K562 (cell line): ENCODE measurements at regions not wholly inside any gene's neighbourhood (a gene's known extent, or its start where the extent isn't known, plus 50 kb on each side); places are given as distances from the start of the nearest gene placed in this dataset.

Source experiments
- ATAC-seq: fragments of 200-7000 bp; cut with Tn5 transposase; 3 replicates; pipeline ENCODE4 v1.9.1; 2020; ENCODE audit warnings: moderate library complexity
- BruUV-seq: library from RNA; stranded (reverse); fragments of 400-500 nt; replicated peaks from 2 replicates; lab custom pipeline; 2021; lab: Mats Ljungman, UMichigan
- CTCF ChIA-PET: fragments of 300-600 bp; formaldehyde crosslinking; extraction: SDS; loops from one replicate; lab custom pipeline; 2021; ENCODE audit warnings: low intra/inter-chr PET ratio; lab: Yijun Ruan, JAX
- POLR2A ChIA-PET: fragments of 300-600, 350-650 bp; sonication (Branson Sonifier 250); formaldehyde crosslinking; extraction: SDS; loops from one replicate; lab custom pipeline; 2021; ENCODE audit warnings: antibody characterized with exemption, inconsistent platforms; lab: Yijun Ruan, JAX
- DNase-seq, 4 experiments: peaks; one replicate each; pipeline versions ENCODE4 v3.0.0 to v3.0.0-alpha.2; 2011 to 2018; ENCODE audit warnings: low spot score in 3 of 4, mixed read lengths in 3 of 4; ENCODE audit errors: extremely low read depth in 1 of 4
- FAIRE-seq: peaks from 2 replicates; lab custom pipeline; 2011; peaks lifted over from hg19 to GRCh38; lab: Jason Lieb, UNC
- H2AFZ ChIP-seq: 2 replicates; pipeline ENCODE4 v1.6.0; 2011; ENCODE audit warnings: low read depth, low read length, control low read depth, inconsistent platforms
- H3K27ac ChIP-seq: fragments of 200-600 bp; 3 replicates; pipeline ENCODE4 v1.8.0; 2011; ENCODE audit warnings: low read depth, mild to moderate bottlenecking, control low read depth, inconsistent platforms, low read length, moderate library complexity, mixed read lengths; ENCODE audit errors: extremely low read depth
- H3K27me3 ChIP-seq, 2 experiments: fragments of 300-600 bp in 1 of 2; 2 replicates in 1 of 2; 3 replicates in 1 of 2; pipeline versions ENCODE4 v1.6.0 to v1.8.0; 2011; ENCODE audit warnings: inconsistent platforms in 2 of 2, low read length in 2 of 2, mild to moderate bottlenecking in 1 of 2, mixed read lengths in 1 of 2, moderate library complexity in 1 of 2; ENCODE audit not compliant: control insufficient read depth in 2 of 2, insufficient read depth in 2 of 2
- H3K36me3 ChIP-seq: fragments of 300-600 bp; 3 replicates; pipeline ENCODE4 v1.8.0; 2011; ENCODE audit warnings: mild to moderate bottlenecking, low read length, inconsistent platforms; ENCODE audit not compliant: control insufficient read depth, insufficient read depth
- H3K4me1 ChIP-seq, 2 experiments: fragments of 200-600 bp in 1 of 2; replicated peaks in 1 of 2; 2 replicates in 1 of 2; 3 replicates in 1 of 2; pipeline versions ENCODE4 v1.5.1 to v1.8.0; 2011; ENCODE audit warnings: inconsistent platforms in 2 of 2, low read length in 2 of 2, mild to moderate bottlenecking in 1 of 2, mixed read lengths in 1 of 2, moderate library complexity in 1 of 2; ENCODE audit not compliant: control insufficient read depth in 2 of 2, insufficient read depth in 2 of 2
- H3K4me2 ChIP-seq: 2 replicates; pipeline ENCODE4 v1.6.1; 2011; ENCODE audit warnings: low read length, control low read depth, inconsistent platforms, mixed read lengths; ENCODE audit not compliant: insufficient read depth
- H3K4me3 ChIP-seq: fragments of 200-600 bp; sonication (generic), shearing (Covaris generic); 2 replicates; pipeline ENCODE4 v1.5.1; 2016; ENCODE audit warnings: control low read depth, inconsistent platforms
- H3K79me2 ChIP-seq: fragments of 200-600 bp; 3 replicates; pipeline ENCODE4 v1.8.0; 2011; ENCODE audit warnings: low read length, inconsistent platforms; ENCODE audit not compliant: control insufficient read depth, insufficient read depth
- H3K9ac ChIP-seq, 2 experiments: 2 replicates each; pipeline versions ENCODE4 v1.6.0 to v1.6.1; 2011; ENCODE audit warnings: low read depth in 2 of 2, low read length in 2 of 2, control low read depth in 1 of 2, inconsistent platforms in 1 of 2, mild to moderate bottlenecking in 1 of 2, mixed read lengths in 1 of 2; ENCODE audit not compliant: insufficient read depth in 1 of 2
- H3K9me1 ChIP-seq: one replicate; pipeline ENCODE4 v1.6.0; 2011; ENCODE audit warnings: inconsistent platforms, mild to moderate bottlenecking, low read length, moderate library complexity; ENCODE audit not compliant: control insufficient read depth, insufficient read depth
- H3K9me3 ChIP-seq: replicated peaks from 2 replicates; pipeline ENCODE4 v1.5.1; 2011; ENCODE audit warnings: low read depth, low read length, inconsistent platforms; ENCODE audit not compliant: control insufficient read depth, insufficient read depth
- H4K20me1 ChIP-seq: replicated peaks from 2 replicates; pipeline ENCODE4 v1.6.1; 2011; ENCODE audit warnings: low read length, inconsistent platforms, mixed read lengths; ENCODE audit not compliant: control insufficient read depth, insufficient read depth
- ARID2 ChIP-seq: fragments of 450-650 bp; IDR thresholded peaks from 2 replicates; pipeline ENCODE4 v1.6.1; 2017; ENCODE audit warnings: antibody characterized with exemption, mild to moderate bottlenecking
- FOSL1 ChIP-seq: fragments of 200-800 bp; sonication (Bioruptor generic); conservative IDR thresholded peaks from 2 replicates; pipeline ENCODE4 v1.6.1; 2016; ENCODE audit warnings: missing genetic modification characterization, missing compliant biosample characterization
- FOXA3 ChIP-seq, 2 experiments: fragments of 450-650 bp in 1 of 2; sonication (generic) in 1 of 2; formaldehyde crosslinking; IDR thresholded peaks in 1 of 2; conservative IDR thresholded peaks in 1 of 2; 2 replicates each; pipeline versions ENCODE4 v1.4.0 to v1.8.0; 2020 to 2022; ENCODE audit warnings: mild to moderate bottlenecking in 2 of 2, missing genetic modification reagents in 1 of 2
- GATA2 ChIP-seq: sonication (generic); formaldehyde crosslinking; IDR thresholded peaks from 2 replicates; pipeline ENCODE4 v1.4.0; 2020; ENCODE audit warnings: mild to moderate bottlenecking, missing genetic modification reagents
- HIVEP1 ChIP-seq: fragments of 250-450 bp; sonication (Bioruptor Pico); IDR thresholded peaks from 2 replicates; pipeline ENCODE4 v1.4.0; 2020; ENCODE audit warnings: mild to moderate bottlenecking
- HNRNPUL1 ChIP-seq: fragments of 200-400 bp; formaldehyde crosslinking; IDR thresholded peaks from 2 replicates; pipeline ENCODE4 v1.6.1; 2017; ENCODE audit warnings: low read length
- MED1 ChIP-seq: sonication (generic); formaldehyde crosslinking; IDR thresholded peaks from 2 replicates; pipeline ENCODE4 v1.8.1; 2023; ENCODE audit warnings: missing genetic modification reagents, borderline replicate concordance
- MEF2A ChIP-seq: IDR thresholded peaks from 2 replicates; pipeline ENCODE4 v1.6.1; 2011; ENCODE audit warnings: low read depth, mild to moderate bottlenecking, low read length, moderate library complexity; ENCODE audit not compliant: control insufficient read depth
- NFATC3 ChIP-seq: fragments of 450-650 bp; IDR thresholded peaks from 2 replicates; pipeline ENCODE4 v1.6.1; 2017; ENCODE audit warnings: mild to moderate bottlenecking
- NONO ChIP-seq, 2 experiments: fragments of 200-400 bp in 1 of 2; fragments of 450-650 bp in 1 of 2; formaldehyde crosslinking in 1 of 2; IDR thresholded peaks; 2 replicates each; pipeline ENCODE4 v1.6.1; 2017; ENCODE audit warnings: low read depth in 2 of 2, mild to moderate bottlenecking in 2 of 2, moderate library complexity in 2 of 2, low read length in 1 of 2
- RBM34 ChIP-seq: fragments of 200-400 bp; formaldehyde crosslinking; IDR thresholded peaks from 2 replicates; pipeline ENCODE4 v1.6.1; 2018; ENCODE audit warnings: low read length, borderline replicate concordance; ENCODE audit not compliant: insufficient read depth
- SMAD1 ChIP-seq: fragments of 150-350 bp; IDR thresholded peaks from 2 replicates; pipeline ENCODE4 v1.6.1; 2014; ENCODE audit warnings: low read length, low read depth; ENCODE audit not compliant: partially characterized antibody
- SMARCA4 ChIP-seq: fragments of 450-650 bp; IDR thresholded peaks from 2 replicates; pipeline ENCODE4 v1.6.1; 2016
- ZNF174 ChIP-seq: fragments of 250-450 bp; sonication (Bioruptor Pico); IDR thresholded peaks from 2 replicates; pipeline ENCODE4 v1.4.0; 2020; ENCODE audit warnings: mild to moderate bottlenecking
- WGBS: fragments of 100-300 bp; shearing (Covaris generic); methylation state at CpG from one replicate; pipeline ENCODE4 v1.1.6; 2016; ENCODE audit warnings: low coverage, mixed read lengths; ENCODE audit not compliant: insufficient coverage; ENCODE audit errors: missing lambda C conversion rate; 5-methylcytosine and 5-hydroxymethylcytosine counted together
- in situ Hi-C: fragments of 300-500 bp; cut with MboI; formaldehyde crosslinking; loops from 4 replicates; pipeline ENCODE4 v1.15.0; 2018; ENCODE audit warnings: inconsistent platforms, mixed read lengths
- intact Hi-C: fragments of 100-400 bp; cut with micrococcal nuclease; formaldehyde crosslinking; loops from 2 replicates; pipeline ENCODE4 v1.14.2; 2022
- TF ChIP-seq, protein P1 (sequence below): fragments of 450-650 bp; IDR thresholded peaks from 2 replicates; pipeline ENCODE4 v1.6.1; 2018; ENCODE audit warnings: mild to moderate bottlenecking, low read depth; ENCODE audit not compliant: partially characterized antibody
- TF ChIP-seq, protein P2 (sequence below): sonication (generic); formaldehyde crosslinking; IDR thresholded peaks from 2 replicates; pipeline ENCODE4 v1.8.1; 2023; ENCODE audit warnings: mild to moderate bottlenecking, missing genetic modification reagents, moderate library complexity

- no peak for TF ChIP-seq GATA2 (CRISPR knock-in tag)
- no peak for TF ChIP-seq ARID2
- TF ChIP-seq NFATC3 = no peak
- no peak for TF ChIP-seq SMAD1
- Histone ChIP-seq H3K9me3 (no peaks in the 10 kb centered on the region), H3K4me3 (no peak overlapping the region), H3K79me2 (no peaks in the 10 kb centered on the region), H3K9ac (no peak overlapping the region), H3K4me2 (no peak overlapping the region), H2AFZ (no peak overlapping the region), H3K9me1 (no peaks in the 10 kb centered on the region), H4K20me1 (no peaks in the 10 kb centered on the region), H3K36me3 (no peaks in the 10 kb centered on the region), H3K27me3 (no peaks in the 10 kb centered on the region), H3K27ac (no peak overlapping the region), H3K4me1 (no peaks in the 10 kb centered on the region)
- ChIA-PET CTCF (no interaction called here), POLR2A (no interaction called here)
- DNase-seq = no peak
- intact Hi-C loops = no loop called here
- no peak for ATAC-seq
- no TSS peak for BruUV-seq
- WGBS = 5% methylated on average over 1 of the region's 1 CpG
- in situ Hi-C loops = no loop called here
- FAIRE-seq = no peak
These were observed 233.3 kb downstream of the KCNA4 start for GRCh38 chr11:29783506-29783905.

GRCh38 chr11:29782447-29782846 lies 234.4 kb downstream of the KCNA4 start:
- intact Hi-C loops = no loop called here
- DNase-seq = no peak
- H2AFZ ChIP-seq = no peak overlapping the region
- no peaks in the 10 kb centered on the region for H3K79me2 ChIP-seq
- in situ Hi-C loops = no loop called here
- H3K9ac ChIP-seq = no peak overlapping the region
- no TSS peak for BruUV-seq
- no peak for FAIRE-seq
- H3K9me1 ChIP-seq = no peaks in the 10 kb centered on the region
- no peaks in the 10 kb centered on the region for H3K27me3 ChIP-seq
- H3K36me3 ChIP-seq = no peaks in the 10 kb centered on the region
- ChIA-PET POLR2A (no interaction called here), CTCF (no interaction called here)
- WGBS = 9% methylated on average over 1 of the region's 1 CpG
- no peaks in the 10 kb centered on the region for H3K4me1 ChIP-seq
- no peak for ATAC-seq
- H3K9me3 ChIP-seq = no peaks in the 10 kb centered on the region
- H3K27ac ChIP-seq = no peak overlapping the region
- no peaks in the 10 kb centered on the region for H4K20me1 ChIP-seq
- H3K4me2 ChIP-seq = no peak overlapping the region
- no peak overlapping the region for H3K4me3 ChIP-seq
- TF ChIP-seq FOSL1 (tag) = no peak
- no peak for TF ChIP-seq HNRNPUL1
- TF ChIP-seq FOXA3 (CRISPR knock-in tag; conservative IDR thresholded peaks at IDR 0.05 in 1 of 2, IDR thresholded peaks at IDR 0.05 in 1 of 2) = no peak
- TF ChIP-seq NONO (IDR thresholded peaks at IDR 0.05; ENCODE audit: low read depth in 2 of 2, low read length in 1 of 2) = no peak
- no peak for TF ChIP-seq SMARCA4
- no peak for TF ChIP-seq ZNF174
- TF ChIP-seq, protein P1, sequence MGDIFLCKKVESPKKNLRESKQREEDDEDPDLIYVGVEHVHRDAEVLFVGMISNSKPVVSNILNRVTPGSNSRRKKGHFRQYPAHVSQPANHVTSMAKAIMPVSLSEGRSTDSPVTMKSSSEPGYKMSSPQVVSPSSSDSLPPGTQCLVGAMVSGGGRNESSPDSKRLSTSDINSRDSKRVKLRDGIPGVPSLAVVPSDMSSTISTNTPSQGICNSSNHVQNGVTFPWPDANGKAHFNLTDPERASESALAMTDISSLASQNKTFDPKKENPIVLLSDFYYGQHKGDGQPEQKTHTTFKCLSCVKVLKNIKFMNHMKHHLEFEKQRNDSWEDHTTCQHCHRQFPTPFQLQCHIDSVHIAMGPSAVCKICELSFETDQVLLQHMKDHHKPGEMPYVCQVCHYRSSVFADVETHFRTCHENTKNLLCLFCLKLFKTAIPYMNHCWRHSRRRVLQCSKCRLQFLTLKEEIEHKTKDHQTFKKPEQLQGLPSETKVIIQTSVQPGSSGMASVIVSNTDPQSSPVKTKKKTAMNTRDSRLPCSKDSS = no peak
- no peak for TF ChIP-seq MED1 (CRISPR knock-in tag)
- TF ChIP-seq, protein P2, sequence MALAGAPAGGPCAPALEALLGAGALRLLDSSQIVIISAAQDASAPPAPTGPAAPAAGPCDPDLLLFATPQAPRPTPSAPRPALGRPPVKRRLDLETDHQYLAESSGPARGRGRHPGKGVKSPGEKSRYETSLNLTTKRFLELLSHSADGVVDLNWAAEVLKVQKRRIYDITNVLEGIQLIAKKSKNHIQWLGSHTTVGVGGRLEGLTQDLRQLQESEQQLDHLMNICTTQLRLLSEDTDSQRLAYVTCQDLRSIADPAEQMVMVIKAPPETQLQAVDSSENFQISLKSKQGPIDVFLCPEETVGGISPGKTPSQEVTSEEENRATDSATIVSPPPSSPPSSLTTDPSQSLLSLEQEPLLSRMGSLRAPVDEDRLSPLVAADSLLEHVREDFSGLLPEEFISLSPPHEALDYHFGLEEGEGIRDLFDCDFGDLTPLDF = no peak
- TF ChIP-seq HIVEP1 (CRISPR knock-in tag) = no peak
- TF ChIP-seq RBM34 = no peak
- no peak for TF ChIP-seq MEF2A
